GM13977 (cell line): ENCODE measurements at regions not wholly inside any gene's neighbourhood (a gene's known extent, or its start where the extent isn't known, plus 50 kb on each side); places are given as distances from the start of the nearest gene placed in this dataset.

Experiments
- DNase-seq: peaks from one replicate; pipeline ENCODE4 v3.0.0; 2012; ENCODE audit warnings: low spot score
- CTCF ChIP-seq: IDR thresholded peaks from 2 replicates; pipeline ENCODE4 v1.5.1; 2012; ENCODE audit warnings: mild to moderate bottlenecking, control low read depth; ENCODE audit not compliant: insufficient read depth; ENCODE audit errors: extremely low read depth, missing control alignments
- in situ Hi-C: fragments of 300-500 bp; cut with MboI; formaldehyde crosslinking; loops from one replicate; pipeline ENCODE4 v1.12.0; 2022; ENCODE audit warnings: low sequenced_read_pairs, low pct_unique_long_range_greater_than_20kb, mixed read lengths, inconsistent platforms; ENCODE audit not compliant: unreplicated experiment

GRCh38 chr7:35370687-35371086, 116.8 kb upstream of the TBX20 start:
- in situ Hi-C loops = no loop called here
- no peak for TF ChIP-seq CTCF
- no peak for DNase-seq

GRCh38 chr7:35366167-35367155, 112.6 kb upstream of the TBX20 start:
- DNase-seq = no peak
- in situ Hi-C loops = no loop called here

GRCh38 chr7:35365523-35365922, 111.6 kb upstream of the TBX20 start:
- no peak for DNase-seq
- no peak for TF ChIP-seq CTCF
- in situ Hi-C loops = no loop called here

More at GRCh38 chr7:35366167-35367155, 112.6 kb upstream of the TBX20 start:
- no peak for TF ChIP-seq CTCF

- TF ChIP-seq CTCF = no peak
- DNase-seq = no peak
- in situ Hi-C loops = no loop called here
Measured at GRCh38 chr7:35362341-35362740, 108.4 kb upstream of the TBX20 start.

- no peak for DNase-seq
- no peak for TF ChIP-seq CTCF
- in situ Hi-C loops = no loop called here
Measured at GRCh38 chr7:35359423-35359822, 105.5 kb upstream of the TBX20 start.

GRCh38 chr7:35356495-35356894, 102.6 kb upstream of the TBX20 start:
- DNase-seq = no peak
- in situ Hi-C loops = no loop called here
- TF ChIP-seq CTCF = no peak
